HEK293T (cell line): ENCODE measurements at regions not wholly inside any gene's neighbourhood (a gene's known extent, or its start where the extent isn't known, plus 50 kb on each side); places are given as distances from the start of the nearest gene placed in this dataset.
"Not testable (repeated sequence)": the region's sequence is repeated elsewhere in the genome, so short reads cannot be mapped to it uniquely, and the experiment has no call there.

Experiments used
- CTCF ChIA-PET: fragments of 350-600 bp; formaldehyde crosslinking; extraction: SDS; loops from one replicate; lab custom pipeline; 2021; ENCODE audit warnings: antibody characterized with exemption, inconsistent platforms; lab: Yijun Ruan, JAX
- POLR2A ChIA-PET: fragments of 350-600 bp; formaldehyde crosslinking; extraction: SDS; loops from one replicate; lab custom pipeline; 2020; ENCODE audit warnings: antibody characterized with exemption, inconsistent platforms; lab: Yijun Ruan, JAX
- DNase-seq: peaks from one replicate; pipeline ENCODE4 v3.0.0; 2012; ENCODE audit warnings: mixed read lengths; ENCODE audit errors: extremely low spot score
- BHLHE40 ChIP-seq: fragments of 450-650 bp; IDR thresholded peaks from 2 replicates; pipeline ENCODE4 v1.6.1; 2016; ENCODE audit warnings: mild to moderate bottlenecking, moderate library complexity, borderline replicate concordance
- CTBP1 ChIP-seq: fragments of 450-650 bp; IDR thresholded peaks from 2 replicates; pipeline ENCODE4 v1.6.1; 2016; ENCODE audit warnings: borderline replicate concordance
- ELF4 ChIP-seq: fragments of 450-650 bp; IDR thresholded peaks from 2 replicates; pipeline ENCODE4 v1.6.1; 2017; ENCODE audit warnings: antibody characterized with exemption
- FOXA1 ChIP-seq: fragments of 450-650 bp; IDR thresholded peaks from 2 replicates; pipeline ENCODE4 v1.6.1; 2016; ENCODE audit warnings: mild to moderate bottlenecking
- FOXK2 ChIP-seq: fragments of 450-650 bp; IDR thresholded peaks from 2 replicates; pipeline ENCODE4 v1.6.1; 2016; ENCODE audit warnings: mild to moderate bottlenecking
- FOXM1 ChIP-seq: fragments of 450-650 bp; IDR thresholded peaks from 2 replicates; pipeline ENCODE4 v1.6.1; 2017; ENCODE audit warnings: mild to moderate bottlenecking, borderline replicate concordance
- HDGF ChIP-seq: fragments of 450-650 bp; IDR thresholded peaks from 2 replicates; pipeline ENCODE4 v1.6.1; 2017; ENCODE audit warnings: antibody characterized with exemption, borderline replicate concordance
- L3MBTL2 ChIP-seq: fragments of 450-650 bp; conservative IDR thresholded peaks from 2 replicates; pipeline ENCODE4 v1.6.1; 2016; ENCODE audit warnings: mild to moderate bottlenecking
- LEF1 ChIP-seq: fragments of 450-650 bp; IDR thresholded peaks from 2 replicates; pipeline ENCODE4 v1.6.1; 2017; ENCODE audit warnings: mild to moderate bottlenecking, borderline replicate concordance
- NFRKB ChIP-seq: fragments of 450-650 bp; IDR thresholded peaks from 2 replicates; pipeline ENCODE4 v1.6.1; 2016; ENCODE audit warnings: mild to moderate bottlenecking, moderate library complexity
- SP1 ChIP-seq: fragments of 450-650 bp; IDR thresholded peaks from 2 replicates; pipeline ENCODE4 v1.6.1; 2017
- SUZ12 ChIP-seq: fragments of 450-650 bp; IDR thresholded peaks from 2 replicates; pipeline ENCODE4 v1.6.1; 2016; ENCODE audit warnings: mild to moderate bottlenecking
- TARDBP ChIP-seq: fragments of 450-650 bp; IDR thresholded peaks from 2 replicates; pipeline ENCODE4 v1.6.1; 2016
- ZNF384 ChIP-seq: fragments of 450-650 bp; IDR thresholded peaks from 2 replicates; pipeline ENCODE4 v1.6.1; 2016
- TF ChIP-seq, protein P1 (sequence below): fragments of 450-650 bp; IDR thresholded peaks from 2 replicates; pipeline ENCODE4 v1.6.1; 2016

DNA sequence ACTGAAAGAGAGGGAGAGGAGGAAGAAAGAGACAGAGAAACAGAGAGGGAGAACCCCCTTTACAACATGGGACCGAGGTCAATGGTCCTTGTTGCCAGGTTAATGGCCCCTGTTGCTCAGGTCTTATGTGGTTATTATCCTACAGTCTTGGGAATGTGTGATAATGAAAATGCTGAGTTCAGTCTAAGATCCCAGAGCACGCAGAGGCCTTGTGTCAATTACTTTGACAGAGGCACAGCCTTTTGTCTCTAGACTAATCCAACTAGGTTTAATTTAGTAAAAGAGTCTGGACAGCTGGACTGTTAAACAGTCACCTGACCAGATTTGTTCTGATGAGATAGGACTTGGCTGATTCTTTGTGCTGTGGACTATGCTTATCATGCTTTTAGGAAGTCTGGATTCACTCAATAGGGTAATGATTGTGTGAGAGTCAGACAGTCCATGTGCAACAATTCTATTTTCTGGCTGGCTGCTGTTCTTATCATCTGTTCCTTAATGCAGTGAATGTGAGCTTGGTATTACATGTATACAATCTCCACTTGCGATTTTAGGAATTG lies 157.4 kb upstream of the MAGI2 start:
- CTCF ChIA-PET = no interaction called here
- DNase-seq = no peak
- POLR2A ChIA-PET = no interaction called here
- TF ChIP-seq FOXA1 = no peak
- TF ChIP-seq SP1 = no peak
- TF ChIP-seq HDGF = no peak
- TF ChIP-seq CTBP1 = no peak
- no peak for TF ChIP-seq FOXM1
- no peak for TF ChIP-seq ELF4
- no peak for TF ChIP-seq NFRKB
- TF ChIP-seq LEF1 = no peak
- TF ChIP-seq, protein P1, sequence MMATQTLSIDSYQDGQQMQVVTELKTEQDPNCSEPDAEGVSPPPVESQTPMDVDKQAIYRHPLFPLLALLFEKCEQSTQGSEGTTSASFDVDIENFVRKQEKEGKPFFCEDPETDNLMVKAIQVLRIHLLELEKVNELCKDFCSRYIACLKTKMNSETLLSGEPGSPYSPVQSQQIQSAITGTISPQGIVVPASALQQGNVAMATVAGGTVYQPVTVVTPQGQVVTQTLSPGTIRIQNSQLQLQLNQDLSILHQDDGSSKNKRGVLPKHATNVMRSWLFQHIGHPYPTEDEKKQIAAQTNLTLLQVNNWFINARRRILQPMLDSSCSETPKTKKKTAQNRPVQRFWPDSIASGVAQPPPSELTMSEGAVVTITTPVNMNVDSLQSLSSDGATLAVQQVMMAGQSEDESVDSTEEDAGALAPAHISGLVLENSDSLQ = no peak
- no peak for TF ChIP-seq ZNF384
- no peak for TF ChIP-seq TARDBP
- TF ChIP-seq L3MBTL2 = no peak
- TF ChIP-seq BHLHE40 = no peak

DNA sequence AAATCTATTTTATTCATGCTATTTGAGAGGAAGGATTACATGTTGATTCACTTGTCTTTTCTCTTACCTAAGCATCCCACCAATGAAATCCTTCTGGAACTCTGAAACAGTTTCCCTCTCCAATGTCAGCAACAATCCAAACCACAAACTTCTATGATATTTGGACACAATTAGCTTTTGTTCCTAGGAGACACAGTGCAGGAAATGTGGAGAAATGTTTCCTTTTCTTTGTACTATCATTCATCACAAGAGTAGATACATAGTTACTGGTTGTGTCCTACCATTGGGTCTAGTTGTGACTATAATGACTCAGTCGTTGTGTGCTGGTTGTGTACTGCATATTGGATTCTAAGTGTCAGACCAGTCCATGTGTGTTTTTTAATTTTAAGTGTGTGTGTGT lies 156.8 kb upstream of the MAGI2 start:
- ChIA-PET CTCF (no interaction called here), POLR2A (no interaction called here)
- TF ChIP-seq CTBP1 (no peak), FOXA1 (no peak), TARDBP (no peak)
- no peak for DNase-seq

DNA sequence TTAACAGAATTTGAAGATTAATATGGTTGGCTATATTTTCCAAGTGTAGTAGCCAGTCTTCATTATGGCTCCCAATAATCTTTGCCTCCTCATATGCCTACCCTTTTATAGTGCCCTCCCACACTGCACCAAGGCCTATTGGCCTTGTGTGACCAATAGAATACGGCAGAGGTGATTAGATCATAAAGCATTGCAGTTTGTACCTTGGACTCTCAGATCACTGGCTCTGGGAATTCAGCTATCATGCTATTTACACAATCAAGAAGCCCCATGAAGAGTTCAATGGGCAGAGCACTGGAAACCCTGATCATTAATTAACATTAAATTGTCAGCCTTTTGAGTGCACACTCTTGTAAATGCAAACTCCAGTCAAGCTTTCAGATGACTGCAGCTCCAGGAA lies 154.5 kb upstream of the MAGI2 start:
- TF ChIP-seq, protein P1 = no peak
- no peak for TF ChIP-seq NFRKB
- no peak for DNase-seq
- ChIA-PET POLR2A (no interaction called here), CTCF (no interaction called here)

DNA sequence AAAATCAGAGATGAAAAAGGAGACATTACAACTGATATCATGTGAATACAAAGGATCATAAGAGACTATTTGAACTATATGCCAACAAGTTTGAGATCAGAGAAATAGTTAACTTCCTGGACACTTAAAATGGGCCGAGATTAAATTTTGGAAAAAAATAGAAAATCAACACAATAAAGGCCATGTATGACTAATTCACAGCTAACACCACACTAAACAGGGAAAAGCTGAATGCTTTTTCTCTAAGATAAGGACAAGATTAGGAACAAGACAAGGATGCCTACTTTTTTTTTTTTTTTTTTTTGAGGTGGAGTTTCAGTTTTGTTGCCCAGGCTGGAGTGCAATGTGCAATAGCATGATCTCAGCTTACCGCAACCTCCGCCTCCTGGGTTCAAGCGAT lies 151.4 kb upstream of the MAGI2 start:
- no peak for DNase-seq
- CTCF ChIA-PET = no interaction called here
- no peak for TF ChIP-seq FOXK2
- TF ChIP-seq, protein P1 = no peak
- TF ChIP-seq TARDBP = no peak
- TF ChIP-seq NFRKB = no peak
- TF ChIP-seq SP1 = no peak
- POLR2A ChIA-PET = no interaction called here

DNA sequence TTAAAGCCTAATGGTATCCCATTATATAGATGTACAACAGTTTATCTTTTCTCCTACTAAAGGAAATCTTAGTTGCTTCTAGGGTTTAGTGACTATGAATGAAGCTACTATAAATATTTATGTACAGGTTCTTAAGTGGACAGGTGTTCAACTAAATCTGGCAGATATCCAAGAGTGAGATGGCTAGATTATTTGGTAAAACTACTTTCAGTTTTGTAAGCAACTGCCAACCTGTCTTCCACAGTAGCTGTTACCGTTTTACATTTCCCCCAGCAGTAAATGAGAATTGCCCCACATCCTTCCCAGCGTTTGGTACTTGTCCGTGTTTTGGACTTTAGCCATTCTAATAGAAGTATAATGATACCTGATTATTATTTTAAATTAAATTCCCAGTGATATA lies 144.9 kb upstream of the MAGI2 start:
- no peak for DNase-seq
- CTCF ChIA-PET = no interaction called here
- POLR2A ChIA-PET = no interaction called here
- no peak for TF ChIP-seq ELF4
- no peak for TF ChIP-seq TARDBP
- no peak for TF ChIP-seq LEF1
- TF ChIP-seq SP1 = no peak

DNA sequence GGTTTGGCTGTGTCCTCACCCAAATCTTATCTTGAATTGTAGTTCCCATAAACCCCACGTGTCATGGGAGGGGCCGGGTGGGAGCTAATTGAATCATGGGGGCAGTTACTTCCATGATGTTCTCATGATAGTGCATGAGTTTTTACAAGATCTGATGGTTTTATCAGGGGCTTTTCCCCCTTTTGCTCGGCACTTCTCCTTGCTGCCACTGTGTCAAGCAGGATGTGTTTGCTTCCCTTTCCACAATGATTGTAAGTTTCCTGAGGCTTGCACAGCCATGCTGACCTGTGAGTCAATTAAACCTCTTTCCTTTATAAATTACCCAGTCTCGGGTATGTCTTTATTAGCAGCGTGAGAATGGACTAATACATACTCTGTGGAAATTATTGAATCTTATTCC lies 141.2 kb upstream of the MAGI2 start:
- DNase-seq, CTCF ChIA-PET, POLR2A ChIA-PET: not testable (repeated sequence)

DNA sequence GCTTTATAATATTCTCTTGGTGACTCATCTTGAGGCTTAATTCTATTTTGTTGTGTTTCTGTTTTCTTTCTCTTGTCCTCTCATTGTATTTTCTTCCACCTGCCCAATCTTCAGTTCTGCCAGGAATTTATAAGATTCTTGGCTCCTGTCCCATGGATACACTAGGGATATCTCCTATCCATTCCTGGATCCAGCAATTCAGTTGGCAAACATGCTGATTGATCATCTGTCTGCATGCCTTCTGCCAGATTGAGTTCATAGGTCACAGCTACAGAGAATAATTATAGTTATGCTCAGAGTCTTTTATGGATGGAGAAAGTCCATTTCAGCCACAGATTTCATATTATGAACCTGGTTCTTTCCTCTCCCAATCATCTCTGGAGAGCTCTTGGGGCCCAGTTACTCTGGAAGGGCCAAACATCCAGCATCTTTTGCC lies 140.4 kb upstream of the MAGI2 start:
- TF ChIP-seq SUZ12 = no peak
- TF ChIP-seq, protein P1 = no peak
- no peak for TF ChIP-seq NFRKB
- TF ChIP-seq HDGF = no peak
- TF ChIP-seq ZNF384 = no peak
- no peak for TF ChIP-seq FOXM1
- no peak for TF ChIP-seq L3MBTL2
- no peak for TF ChIP-seq TARDBP
- no peak for TF ChIP-seq FOXA1
- no peak for TF ChIP-seq SP1
- no peak for TF ChIP-seq FOXK2
- TF ChIP-seq BHLHE40 = no peak
- no peak for TF ChIP-seq LEF1
- no peak for DNase-seq
- ChIA-PET CTCF (no interaction called here), POLR2A (no interaction called here)
